ENCODE measurements at regions not wholly inside any gene's neighbourhood (a gene's known extent, or its start where the extent isn't known, plus 50 kb on each side); places are given as distances from the start of the nearest gene placed in this dataset.
"Not testable (repeated sequence)": the region's sequence is repeated elsewhere in the genome, so short reads cannot be mapped to it uniquely, and the experiment has no call there.

GRCh38 chr3:5638550-5638949, 451.0 kb downstream of the EDEM1 start:
- DNase-seq = no peak

- DNase-seq = no peak
Observed at GRCh38 chr3:5644773-5645670, 457.5 kb downstream of the EDEM1 start.

- DNase-seq = no peak
Observed at GRCh38 chr3:5645692-5646410, 458.3 kb downstream of the EDEM1 start.

- no peak for DNase-seq
Observed at GRCh38 chr3:5650303-5650702, 462.8 kb downstream of the EDEM1 start.

- no peak for DNase-seq
Observed at GRCh38 chr3:5651351-5651750, 463.8 kb downstream of the EDEM1 start.

GRCh38 chr3:5653426-5654143, 466.1 kb downstream of the EDEM1 start:
- DNase-seq = no peak

- DNase-seq = no peak
Observed at GRCh38 chr3:5657106-5657505, 469.6 kb downstream of the EDEM1 start.

- no peak for DNase-seq
Observed at GRCh38 chr3:5663601-5664000, 476.1 kb downstream of the EDEM1 start.

GRCh38 chr3:5666455-5666854, 478.9 kb downstream of the EDEM1 start:
- DNase-seq = no peak

- DNase-seq = no peak
Observed at GRCh38 chr3:5673521-5673920, 486.0 kb downstream of the EDEM1 start.

GRCh38 chr3:5675319-5675718, 487.8 kb downstream of the EDEM1 start:
- DNase-seq = no peak

GRCh38 chr3:5677555-5677954, 490.0 kb downstream of the EDEM1 start:
- no peak for DNase-seq

- DNase-seq = no peak
Observed at GRCh38 chr3:5678248-5678647, 490.7 kb downstream of the EDEM1 start.

- no peak for DNase-seq
Observed at GRCh38 chr3:5678844-5679243, 491.3 kb downstream of the EDEM1 start.

GRCh38 chr3:5687230-5687629, 499.7 kb downstream of the EDEM1 start:
- no peak for DNase-seq

GRCh38 chr3:5690490-5690889, 503.0 kb downstream of the EDEM1 start:
- DNase-seq = no peak

GRCh38 chr3:5690904-5691532, 503.5 kb downstream of the EDEM1 start:
- no peak for DNase-seq

- no peak for DNase-seq
Observed at GRCh38 chr3:5692446-5692845, 504.9 kb downstream of the EDEM1 start.

- DNase-seq = no peak
Observed at GRCh38 chr3:5694266-5694665, 506.8 kb downstream of the EDEM1 start.

- DNase-seq = no peak
Observed at GRCh38 chr3:5698851-5699250, 511.3 kb downstream of the EDEM1 start.

GRCh38 chr3:5699313-5699712, 511.8 kb downstream of the EDEM1 start:
- no peak for DNase-seq

GRCh38 chr3:5699811-5700210, 512.3 kb downstream of the EDEM1 start:
- DNase-seq = no peak

GRCh38 chr3:5701005-5701404, 513.5 kb downstream of the EDEM1 start:
- DNase-seq = not testable (repeated sequence)
